H1 (cell line): ENCODE measurements at regions not wholly inside any gene's neighbourhood (a gene's known extent, or its start where the extent isn't known, plus 50 kb on each side); places are given as distances from the start of the nearest gene placed in this dataset.

Source experiments
- CTCF ChIA-PET: fragments of 300-600 bp; sonication (Branson Sonifier 250); formaldehyde crosslinking; loops from one replicate; lab custom pipeline; 2021; ENCODE audit not compliant: partially characterized antibody; lab: Charles Lee
- POLR2A ChIA-PET: fragments of 300-600 bp; sonication (Branson Sonifier 250); formaldehyde crosslinking; loops from one replicate; lab custom pipeline; 2021; ENCODE audit warnings: inconsistent platforms; ENCODE audit not compliant: partially characterized antibody; lab: Charles Lee
- DNase-seq, 2 experiments: peaks; one replicate each; pipeline versions ENCODE4 v3.0.0 to v3.0.0-alpha.2; 2010 to 2022; ENCODE audit warnings: low spot score in 2 of 2, low read depth in 1 of 2, mixed read lengths in 1 of 2
- FAIRE-seq: peaks from 2 replicates; lab custom pipeline; 2011; peaks lifted over from hg19 to GRCh38; lab: Jason Lieb, UNC
- H2AFZ ChIP-seq: 2 replicates; pipeline ENCODE4 v1.8.1; 2012; ENCODE audit warnings: low read length, inconsistent platforms
- H2AK5ac ChIP-seq: 2 replicates; pipeline ENCODE4 v1.6.1; 2013; ENCODE audit warnings: low read depth, low read length
- H2BK120ac ChIP-seq: replicated peaks from 2 replicates; pipeline ENCODE3; 2013; ENCODE audit warnings: low read depth, low read length, inconsistent platforms
- H2BK12ac ChIP-seq: 2 replicates; pipeline ENCODE4 v1.6.1; 2013; ENCODE audit warnings: low read depth, low read length
- H2BK15ac ChIP-seq: 2 replicates; pipeline ENCODE4 v1.6.1; 2013; ENCODE audit warnings: low read length
- H2BK20ac ChIP-seq: 2 replicates; pipeline ENCODE4 v1.6.1; 2013; ENCODE audit warnings: low read length
- H2BK5ac ChIP-seq: 2 replicates; pipeline ENCODE4 v1.6.1; 2013; ENCODE audit warnings: low read depth, low read length
- H3K14ac ChIP-seq: 2 replicates; pipeline ENCODE4 v1.6.1; 2013; ENCODE audit warnings: inconsistent platforms; ENCODE audit not compliant: insufficient read length
- H3K18ac ChIP-seq: 2 replicates; pipeline ENCODE4 v1.6.1; 2013; ENCODE audit warnings: low read length; ENCODE audit errors: extremely low read depth
- H3K23ac ChIP-seq: 2 replicates; pipeline ENCODE4 v1.6.1; 2013; ENCODE audit warnings: inconsistent platforms; ENCODE audit not compliant: insufficient read length
- H3K23me2 ChIP-seq: 2 replicates; pipeline ENCODE4 v1.6.1; 2013; ENCODE audit warnings: low read depth, low read length
- H3K27ac ChIP-seq: 2 replicates; pipeline ENCODE4 v1.6.1; 2011; ENCODE audit warnings: low read depth, low read length, inconsistent platforms
- H3K27me3 ChIP-seq, 4 experiments: replicated peaks in 1 of 4; 1 replicate in 1 of 4; 2 replicates in 3 of 4; pipeline versions ENCODE4 v1.6.1 to v1.8.1; 2011 to 2013; ENCODE audit warnings: low read length in 3 of 4, mild to moderate bottlenecking in 3 of 4, inconsistent platforms in 2 of 4, mixed read lengths in 2 of 4, moderate library complexity in 1 of 4; ENCODE audit not compliant: control insufficient read depth in 3 of 4, insufficient read depth in 3 of 4; ENCODE audit errors: extremely low read depth in 1 of 4
- H3K36me3 ChIP-seq, 4 experiments: 2 replicates each; pipeline versions ENCODE4 v1.6.1 to v1.8.1; 2011 to 2013; ENCODE audit warnings: mild to moderate bottlenecking in 4 of 4, low read length in 3 of 4, moderate library complexity in 2 of 4, control low read depth in 1 of 4, inconsistent platforms in 1 of 4; ENCODE audit not compliant: insufficient read depth in 4 of 4, control insufficient read depth in 2 of 4
- H3K4ac ChIP-seq: replicated peaks from 2 replicates; pipeline ENCODE3; 2013; ENCODE audit warnings: low read length, low read depth, mixed read lengths, inconsistent platforms; ENCODE audit not compliant: insufficient read length
- H3K4me1 ChIP-seq, 4 experiments: replicated peaks in 1 of 4; 1 replicate in 1 of 4; 2 replicates in 3 of 4; pipeline versions ENCODE4 v1.6.1 to v1.8.1; 2011 to 2013; ENCODE audit warnings: low read length in 3 of 4, inconsistent platforms in 2 of 4, mixed read lengths in 1 of 4; ENCODE audit not compliant: insufficient read depth in 4 of 4, control insufficient read depth in 3 of 4
- H3K4me2 ChIP-seq, 2 experiments: 2 replicates each; pipeline versions ENCODE4 v1.6.1 to v1.8.1; 2011 to 2013; ENCODE audit warnings: low read depth in 2 of 2, low read length in 2 of 2, control low read depth in 1 of 2, inconsistent platforms in 1 of 2, mild to moderate bottlenecking in 1 of 2; ENCODE audit not compliant: insufficient read depth in 1 of 2
- H3K4me3 ChIP-seq, 4 experiments: fragments of 200-600, 300-600 bp in 1 of 4; sonication (generic), shearing (Covaris generic), sonication (Bioruptor Twin) in 1 of 4; 2 replicates each; pipeline versions ENCODE4 v1.5.1 to v1.8.1; 2011 to 2016; ENCODE audit warnings: low read length in 4 of 4, low read depth in 3 of 4, control low read depth in 2 of 4, inconsistent platforms in 2 of 4, mild to moderate bottlenecking in 2 of 4, mixed read lengths in 1 of 4, moderate library complexity in 1 of 4; ENCODE audit not compliant: insufficient read depth in 2 of 4; ENCODE audit errors: extremely low read depth in 1 of 4
- H3K56ac ChIP-seq: replicated peaks from 2 replicates; pipeline ENCODE3; 2013; ENCODE audit warnings: low read depth, mild to moderate bottlenecking, mixed read lengths, low read length, inconsistent platforms; ENCODE audit not compliant: insufficient read length
- H3K79me1 ChIP-seq: 2 replicates; pipeline ENCODE4 v1.6.1; 2013; ENCODE audit warnings: low read depth, low read length, control low read depth
- H3K79me2 ChIP-seq, 2 experiments: 2 replicates each; pipeline versions ENCODE4 v1.6.1 to v1.8.1; 2012 to 2013; ENCODE audit warnings: low read length in 2 of 2, mild to moderate bottlenecking in 2 of 2, inconsistent platforms in 1 of 2; ENCODE audit not compliant: insufficient read depth in 2 of 2, control insufficient read depth in 1 of 2
- H3K9ac ChIP-seq, 4 experiments: replicated peaks in 1 of 4; 1 replicate in 1 of 4; 2 replicates in 3 of 4; pipeline versions ENCODE4 v1.6.1 to v1.8.1; 2011 to 2013; ENCODE audit warnings: low read depth in 3 of 4, low read length in 3 of 4, control low read depth in 2 of 4, mild to moderate bottlenecking in 2 of 4, moderate library complexity in 2 of 4, inconsistent platforms in 1 of 4; ENCODE audit errors: extremely low read depth in 1 of 4
- H3K9me3 ChIP-seq, 2 experiments: 2 replicates each; pipeline versions ENCODE4 v1.6.1 to v1.8.1; 2012 to 2013; ENCODE audit warnings: mild to moderate bottlenecking in 2 of 2, moderate library complexity in 2 of 2, control low read depth in 1 of 2, inconsistent platforms in 1 of 2, low read depth in 1 of 2, low read length in 1 of 2, mixed read lengths in 1 of 2; ENCODE audit not compliant: insufficient read depth in 2 of 2
- H4K20me1 ChIP-seq, 2 experiments: replicated peaks in 1 of 2; 2 replicates each; pipeline versions ENCODE3 to v1.8.1; 2011 to 2013; ENCODE audit warnings: inconsistent platforms in 2 of 2, low read length in 2 of 2, mild to moderate bottlenecking in 1 of 2; ENCODE audit not compliant: insufficient read depth in 2 of 2, control insufficient read depth in 1 of 2
- H4K5ac ChIP-seq: 2 replicates; pipeline ENCODE4 v1.6.1; 2013; ENCODE audit warnings: low read length, low read depth, mixed read lengths, inconsistent platforms; ENCODE audit not compliant: insufficient read length
- H4K8ac ChIP-seq: 2 replicates; pipeline ENCODE4 v1.8.0; 2013; ENCODE audit warnings: mild to moderate bottlenecking, moderate library complexity, low read length, inconsistent platforms; ENCODE audit not compliant: insufficient read depth; ENCODE audit errors: extremely low read depth
- H4K91ac ChIP-seq: replicated peaks from 2 replicates; pipeline ENCODE3; 2013; ENCODE audit warnings: low read length, mixed read lengths, inconsistent platforms; ENCODE audit not compliant: insufficient read length
- BRCA1 ChIP-seq: IDR thresholded peaks from 2 replicates; pipeline ENCODE4 v1.6.1; 2012; ENCODE audit warnings: low read depth, low read length, improper control_type of control experiment
- CEBPB ChIP-seq: IDR thresholded peaks from 2 replicates; pipeline ENCODE4 v1.6.1; 2012; ENCODE audit warnings: low read depth, low read length
- CREB1 ChIP-seq: IDR thresholded peaks from 2 replicates; pipeline ENCODE4 v1.6.1; 2012; ENCODE audit warnings: inconsistent platforms
- CTCF ChIP-seq, 3 experiments: IDR thresholded peaks; 1 replicate in 2 of 3; 2 replicates in 1 of 3; pipeline versions ENCODE4 v1.5.1 to v1.6.1; 2011; ENCODE audit warnings: low read length in 3 of 3, mild to moderate bottlenecking in 3 of 3, inconsistent platforms in 2 of 3, low read depth in 1 of 3, moderate library complexity in 1 of 3; ENCODE audit not compliant: insufficient read depth in 1 of 3; ENCODE audit errors: control extremely low read depth in 1 of 3
- E2F6 ChIP-seq: IDR thresholded peaks from 2 replicates; pipeline ENCODE4 v1.6.1; 2012; ENCODE audit warnings: inconsistent platforms
- EZH2 ChIP-seq: fragments of 200-600 bp; sonication (generic); IDR thresholded peaks from 2 replicates; pipeline ENCODE4 v1.7.1; 2012; ENCODE audit warnings: low read depth, mild to moderate bottlenecking, moderate library complexity, low read length, inconsistent platforms; ENCODE audit not compliant: severe bottlenecking
- KDM1A ChIP-seq: fragments of 200-600, 300-600 bp; sonication (generic); IDR thresholded peaks from 2 replicates; pipeline ENCODE4 v1.7.1; 2016; ENCODE audit warnings: mild to moderate bottlenecking, low read length, borderline replicate concordance
- KDM4A ChIP-seq: IDR thresholded peaks from one replicate; pipeline ENCODE4 v1.7.1; 2012; ENCODE audit warnings: low read depth, mild to moderate bottlenecking, moderate library complexity, low read length, inconsistent platforms; ENCODE audit not compliant: severe bottlenecking
- NRF1 ChIP-seq: IDR thresholded peaks from 2 replicates; pipeline ENCODE4 v1.6.1; 2011; ENCODE audit warnings: mild to moderate bottlenecking, low read depth, low read length, improper control_type of control experiment
- SIRT6 ChIP-seq: IDR thresholded peaks from one replicate; pipeline ENCODE4 v1.7.1; 2012; ENCODE audit warnings: low read length, inconsistent platforms
- SUZ12 ChIP-seq: fragments of 200-600 bp; sonication (generic); IDR thresholded peaks from 2 replicates; pipeline ENCODE4 v1.6.1; 2012; ENCODE audit warnings: mild to moderate bottlenecking, inconsistent platforms, low read length, moderate library complexity, mixed read lengths
- ZNF274 ChIP-seq: IDR thresholded peaks from 2 replicates; pipeline ENCODE4 v1.7.0; 2012; ENCODE audit warnings: low read length, borderline replicate concordance; ENCODE audit errors: extremely low read depth
- WGBS, 2 experiments: shearing (Covaris generic) in 1 of 2; methylation state at CpG; one replicate each; pipeline versions ENCODE4 v1.1.6 to v1.1.7; 2013 to 2015; ENCODE audit warnings: low lambda C conversion rate in 2 of 2, mixed read lengths in 2 of 2, inconsistent platforms in 1 of 2, low coverage in 1 of 2, missing lambda C conversion rate in 1 of 2; ENCODE audit not compliant: insufficient replicate concordance in 2 of 2, insufficient coverage in 1 of 2, insufficient read length in 1 of 2; ENCODE audit errors: extremely low coverage in 1 of 2, missing lambda C conversion rate in 1 of 2; 5-methylcytosine and 5-hydroxymethylcytosine counted together

DNA sequence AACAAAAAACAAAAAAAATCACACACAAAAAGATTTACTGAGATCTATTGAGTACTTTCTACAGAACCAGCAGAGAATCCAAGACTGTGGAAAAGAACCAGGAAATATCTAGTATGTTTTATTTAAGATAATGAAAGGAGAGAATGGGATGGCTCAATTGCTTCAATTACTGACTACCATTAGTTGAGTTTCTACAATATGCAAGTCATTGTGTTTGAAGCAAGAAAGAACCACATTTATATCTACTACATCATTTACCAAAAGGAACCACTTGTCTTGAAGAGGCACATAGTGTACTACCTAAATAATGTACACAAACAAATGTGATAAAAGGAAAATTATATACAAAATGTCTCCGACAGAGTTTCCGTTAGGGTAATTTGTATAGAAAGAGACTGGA, 325.9 kb upstream of the TNC start:
- Histone ChIP-seq H2BK120ac (no peak overlapping the region), H2BK5ac (no peak overlapping the region), H3K36me3 (no peaks in the 10 kb centered on the region), H3K14ac (no peak overlapping the region), H2BK15ac (no peak overlapping the region), H3K9ac (no peak overlapping the region), H4K20me1 (no peaks in the 10 kb centered on the region), H2AK5ac (no peak overlapping the region), H2BK12ac (no peak overlapping the region), H3K56ac (no peak overlapping the region), H3K23ac (no peak overlapping the region), H3K4me3 (no peak overlapping the region), H3K9me3 (no peaks in the 10 kb centered on the region), H2AFZ (no peak overlapping the region), H3K79me1 (no peaks in the 10 kb centered on the region), H3K4me2 (no peak overlapping the region), H4K5ac (no peak overlapping the region), H3K27me3 (no peaks in the 10 kb centered on the region), H3K4ac (no peak overlapping the region), H3K23me2 (no peaks in the 10 kb centered on the region; the same call in 1 of the 2 replicates), H4K91ac (no peak overlapping the region), H3K4me1 (no peaks in the 10 kb centered on the region), H3K18ac (no peak overlapping the region), H2BK20ac (no peak overlapping the region), H3K27ac (no peak overlapping the region), H4K8ac (no peak overlapping the region), H3K79me2 (no peaks in the 10 kb centered on the region)
- CTCF ChIA-PET, result no interaction called here
- POLR2A ChIA-PET, result no interaction called here
- WGBS, 2 experiments, result 94% methylated on average over 2 of the region's 2 CpGs; no CpG with 5 or more reads in 1 of the 2 experiments
- FAIRE-seq (no peak), DNase-seq (no peak)
- TF ChIP-seq BRCA1 (no peak), NRF1 (no peak), CEBPB (no peak), SIRT6 (no peak), KDM4A (no peak), CTCF (IDR thresholded peaks at IDR 0.05; ENCODE audit: control extremely low read depth in 1 of 3, insufficient read depth in 1 of 3, low read depth in 1 of 3, low read length in 3 of 3) (no peak), KDM1A (no peak), CREB1 (no peak), E2F6 (no peak), EZH2 (no peak), SUZ12 (no peak), ZNF274 (no peak)
